ENCODE measurements at regions not wholly inside any gene's neighbourhood (a gene's known extent, or its start where the extent isn't known, plus 50 kb on each side); places are given as distances from the start of the nearest gene placed in this dataset.

DNA sequence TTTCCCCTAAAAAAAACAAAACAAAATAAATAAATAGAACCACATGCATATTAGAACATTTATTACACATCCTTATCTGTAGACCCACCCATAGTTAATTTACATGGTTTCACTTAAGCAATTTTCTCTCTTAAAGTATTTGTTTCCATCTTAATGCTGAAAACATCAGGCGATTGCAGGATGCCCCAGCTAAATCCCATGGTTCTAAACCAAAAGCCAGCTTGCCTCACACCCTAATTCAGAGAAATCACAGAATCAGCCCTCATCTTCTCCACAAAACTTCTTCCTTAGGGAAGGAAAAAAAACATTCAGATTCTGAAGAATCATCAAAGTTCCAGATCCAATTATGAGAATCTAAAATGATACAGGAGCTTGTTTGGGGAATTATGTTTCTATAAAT, 67.6 kb upstream of the MTHFD1L start:
- in situ Hi-C loops (cut with HindIII; ENCODE audit: low sequenced_read_pairs): no loop called here
- DNase-seq (ENCODE audit: low spot score): no peak

DNA sequence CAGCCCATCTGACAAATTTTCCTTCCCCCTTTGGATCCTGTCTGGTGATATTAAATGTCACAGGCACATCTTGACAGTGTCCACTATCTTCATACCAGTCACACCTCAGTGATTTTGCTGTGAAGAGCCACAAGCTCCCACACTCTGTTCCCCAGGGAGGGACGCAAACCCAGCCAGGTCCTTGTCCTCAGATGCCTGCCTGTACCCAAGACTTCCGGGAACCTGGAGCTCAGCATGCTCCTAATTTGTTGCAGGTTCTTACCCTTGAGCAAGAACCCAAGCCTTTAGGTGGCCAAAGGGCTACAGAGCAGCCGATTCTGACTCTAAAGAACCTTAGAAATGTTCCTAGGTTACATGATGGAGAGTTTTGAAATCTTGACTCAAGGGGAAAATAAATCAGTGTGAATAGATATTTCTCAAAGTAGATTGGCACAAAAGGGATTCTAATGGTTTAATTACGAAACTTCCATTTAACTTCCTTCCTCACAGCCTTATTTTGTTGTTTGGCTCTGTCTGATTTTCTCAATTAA, 66.2 kb upstream of the MTHFD1L start:
- in situ Hi-C loops (cut with HindIII; ENCODE audit: low sequenced_read_pairs): no loop called here
- DNase-seq (ENCODE audit: low spot score): no peak

DNA sequence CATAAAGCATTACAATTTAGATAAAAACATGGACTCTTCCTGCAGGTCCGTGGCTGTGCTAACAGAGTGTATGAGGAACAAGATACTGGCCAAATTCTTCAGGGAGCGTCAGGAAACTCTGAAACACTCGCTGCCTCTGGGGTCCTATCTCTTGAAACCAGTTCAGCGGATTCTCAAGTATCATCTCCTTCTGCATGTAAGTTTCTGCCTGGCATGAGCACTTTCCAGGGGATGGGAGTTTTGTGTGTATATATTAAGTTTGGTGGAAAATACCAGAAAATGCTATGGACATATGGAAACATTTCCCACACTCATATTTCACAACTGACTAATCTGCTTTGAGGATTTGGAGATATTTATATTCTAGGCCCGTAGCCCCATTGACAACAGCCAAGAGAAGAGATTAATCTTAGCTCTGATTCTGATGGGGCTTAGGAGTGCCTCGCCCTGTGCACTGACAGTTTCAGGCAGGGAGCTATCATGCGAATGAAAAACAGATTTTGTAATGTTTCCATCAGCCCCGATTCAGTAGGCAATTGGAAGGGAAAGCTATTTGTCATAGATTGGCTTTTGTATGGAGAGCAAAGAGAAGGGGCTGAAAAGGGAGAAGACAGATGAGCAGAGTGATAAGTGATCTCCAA, 64.7 kb upstream of the MTHFD1L start:
- no peak for DNase-seq (ENCODE audit: low spot score)
- in situ Hi-C loops (cut with HindIII; ENCODE audit: low sequenced_read_pairs): no loop called here

DNA sequence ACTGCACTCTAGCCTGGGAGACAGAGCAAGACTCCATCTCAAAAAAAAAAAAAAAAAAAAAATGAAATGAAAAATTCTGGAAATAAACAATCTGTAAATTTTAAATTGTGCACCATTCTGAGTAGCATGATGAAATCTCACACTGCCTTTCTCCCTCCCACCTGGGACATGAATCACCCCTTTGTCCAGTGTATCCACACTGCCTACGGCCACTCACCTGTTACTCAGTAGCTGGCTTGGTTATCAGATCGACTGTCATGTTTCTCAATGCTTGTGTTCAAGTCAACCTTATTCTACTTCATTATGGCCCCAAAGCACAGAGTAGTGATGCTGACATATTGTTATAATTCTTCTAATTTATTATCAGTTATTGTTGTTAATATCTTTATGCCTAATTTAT, 58.7 kb upstream of the MTHFD1L start:
- in situ Hi-C loops (cut with HindIII; ENCODE audit: low sequenced_read_pairs): no loop called here
- no peak for DNase-seq (ENCODE audit: low spot score)

DNA sequence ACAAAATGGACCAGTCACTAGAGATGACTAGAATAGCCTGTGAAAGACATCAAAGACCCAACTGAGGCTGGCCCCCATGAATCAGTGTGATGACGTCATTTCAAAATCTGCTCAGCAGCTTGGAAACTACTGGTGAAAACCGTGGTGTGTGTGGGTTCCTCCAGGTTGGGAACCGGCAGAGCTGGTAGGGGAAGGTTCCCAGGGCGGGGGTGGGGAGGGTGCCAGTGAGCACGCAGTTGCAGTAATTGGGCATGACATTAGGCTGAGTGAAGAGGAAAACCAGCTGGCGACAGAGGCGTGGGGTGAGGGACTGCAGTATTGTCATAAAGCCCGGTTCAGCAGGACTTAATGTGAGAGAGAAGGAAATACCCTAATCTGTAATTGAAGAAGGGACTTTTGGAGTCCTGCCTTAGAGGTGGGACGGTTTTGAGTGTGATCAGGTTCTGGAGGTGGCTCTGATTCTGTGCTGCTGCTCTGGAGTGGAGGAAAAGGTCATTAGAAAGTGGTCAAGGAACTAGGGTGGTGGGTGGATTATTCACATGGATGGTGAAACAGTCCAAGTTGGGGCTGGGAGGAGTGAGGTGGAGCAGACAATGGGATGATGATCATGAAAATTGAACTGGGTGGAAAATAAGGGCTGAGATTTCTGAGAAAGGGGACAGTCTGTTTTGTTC, 52.0 kb upstream of the MTHFD1L start:
- in situ Hi-C loops (cut with HindIII; ENCODE audit: low sequenced_read_pairs): no loop called here
- DNase-seq (ENCODE audit: low spot score): no peak

DNA sequence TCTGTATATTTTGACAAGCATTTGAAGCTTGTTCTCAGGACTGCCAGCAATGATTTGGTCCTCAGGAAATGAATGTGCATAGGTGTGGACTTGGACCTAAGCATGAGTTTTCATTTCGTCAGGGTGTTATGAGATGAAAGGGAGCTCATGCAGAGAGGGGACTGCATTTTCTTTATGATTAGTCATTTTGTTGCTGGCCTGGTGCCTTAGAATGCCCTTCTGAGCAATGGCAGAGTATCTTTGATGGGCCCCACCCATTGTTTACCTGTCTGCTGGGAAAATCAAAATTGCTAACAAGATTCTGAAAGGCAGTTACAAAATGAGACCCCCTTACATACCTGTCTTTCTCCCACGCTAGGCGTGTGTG, 51.5 kb upstream of the MTHFD1L start:
- in situ Hi-C loops (cut with HindIII; ENCODE audit: low sequenced_read_pairs): no loop called here
- DNase-seq (ENCODE audit: low spot score): no peak

Measured in G401 (cell line).